ENCODE measurements at regions not wholly inside any gene's neighbourhood (a gene's known extent, or its start where the extent isn't known, plus 50 kb on each side); places are given as distances from the start of the nearest gene placed in this dataset.

GRCh38 chr2:41431756-41432155 is 616.1 kb upstream of the PKDCC start:
- TF ChIP-seq CTCF (IDR thresholded peaks at IDR 0.05): no peak
- FAIRE-seq (no peak), DNase-seq (no peak), ATAC-seq (no peak)
- intact Hi-C loops (cut with DNase I): no loop called here
- Histone ChIP-seq H3K27me3 (no peaks in the 10 kb centered on the region), H3K9me3 (no peaks in the 10 kb centered on the region), H3K4me3 (no peak overlapping the region), H3K27ac (no peak overlapping the region), H3K4me1 (no peaks in the 10 kb centered on the region), H3K36me3 (no peaks in the 10 kb centered on the region)
- whole genome bisulfite sequencing, 2 donors: 22 to 43% methylated on average over 2 of the region's 2 CpGs

GRCh38 chr2:41432459-41432858 is 615.4 kb upstream of the PKDCC start:
- DNase-seq: no peak
- Histone ChIP-seq H3K27me3 (no peaks in the 10 kb centered on the region), H3K4me1 (no peaks in the 10 kb centered on the region), H3K4me3 (no peak overlapping the region), H3K36me3 (no peaks in the 10 kb centered on the region), H3K27ac (no peak overlapping the region), H3K9me3 (no peaks in the 10 kb centered on the region)
- no peak for FAIRE-seq
- 81 to 93% methylated on average over 1 of the region's 1 CpG for WGBS, 2 donors
- ATAC-seq: no peak
- TF ChIP-seq CTCF (IDR thresholded peaks at IDR 0.05): no peak
- intact Hi-C loops (cut with DNase I): no loop called here

GRCh38 chr2:41434991-41435390 is 612.8 kb upstream of the PKDCC start:
- Histone ChIP-seq H3K27me3 (no peaks in the 10 kb centered on the region), H3K27ac (no peak overlapping the region), H3K4me3 (no peak overlapping the region), H3K4me1 (no peaks in the 10 kb centered on the region), H3K9me3 (no peaks in the 10 kb centered on the region), H3K36me3 (no peaks in the 10 kb centered on the region)
- 47 to 64% methylated on average over 3 of the region's 3 CpGs for WGBS, 2 donors
- no peak for DNase-seq
- FAIRE-seq: no peak
- no peak for TF ChIP-seq CTCF (IDR thresholded peaks at IDR 0.05)
- ATAC-seq: no peak
- intact Hi-C loops (cut with DNase I): no loop called here

- intact Hi-C loops (cut with DNase I): no loop called here
- FAIRE-seq (no peak), ATAC-seq (no peak), DNase-seq (no peak)
- no peaks in the 10 kb centered on the region for H3K9me3 ChIP-seq
- H3K4me1 ChIP-seq: no peaks in the 10 kb centered on the region
- H3K27me3 ChIP-seq: no peaks in the 10 kb centered on the region
- no peak overlapping the region for H3K4me3 ChIP-seq
- no peak for TF ChIP-seq CTCF (IDR thresholded peaks at IDR 0.05)
- no peak overlapping the region for H3K27ac ChIP-seq
- H3K36me3 ChIP-seq: no peaks in the 10 kb centered on the region
These were observed 605.9 kb upstream of the PKDCC start for GRCh38 chr2:41441958-41442357.

GRCh38 chr2:41445865-41446264 is 602.0 kb upstream of the PKDCC start:
- Histone ChIP-seq H3K27ac (no peak overlapping the region), H3K4me3 (no peak overlapping the region), H3K9me3 (no peaks in the 10 kb centered on the region), H3K27me3 (no peaks in the 10 kb centered on the region), H3K4me1 (no peaks in the 10 kb centered on the region), H3K36me3 (no peaks in the 10 kb centered on the region)
- intact Hi-C loops (cut with DNase I): no loop called here
- DNase-seq (no peak), FAIRE-seq (no peak), ATAC-seq (no peak)
- WGBS, 2 donors: 41 to 56% methylated on average over 4 of the region's 4 CpGs
- TF ChIP-seq CTCF (IDR thresholded peaks at IDR 0.05): no peak

Data from pancreas (tissue), 10 donors.